ENCODE measurements at regions not wholly inside any gene's neighbourhood (a gene's known extent, or its start where the extent isn't known, plus 50 kb on each side); places are given as distances from the start of the nearest gene placed in this dataset.

DNA sequence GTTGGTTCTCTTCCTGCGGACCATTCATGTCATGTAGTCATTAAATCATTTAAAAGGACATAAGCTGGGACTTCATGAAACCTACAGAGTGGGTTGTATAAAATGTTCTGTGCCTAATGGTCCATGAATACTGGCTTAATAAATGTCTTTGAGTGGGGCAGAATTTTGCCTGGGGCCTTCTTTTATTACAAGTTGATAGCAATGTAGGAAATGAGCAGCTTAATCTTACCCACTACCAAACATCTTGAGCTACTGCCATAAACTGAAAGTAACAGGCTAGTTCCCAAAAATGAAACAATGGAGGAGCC lies 130.9 kb downstream of the TMEM17 start:
- Histone ChIP-seq H3K4me3 (ENCODE audit: low read depth, low read length, poor library complexity, severe bottlenecking) (no peak overlapping the region), H3K4me2 (ENCODE audit: low read length) (no peak overlapping the region), H3K36me3 (ENCODE audit: insufficient read depth, low read length) (no peaks in the 10 kb centered on the region; the same call in 1 of the 2 replicates), H2AFZ (ENCODE audit: low read length) (no peak overlapping the region), H3K4me1 (ENCODE audit: insufficient read depth, low read length, severe bottlenecking) (peaks cover 6% of the 10 kb centered on the region), H3K27ac (ENCODE audit: low read depth, low read length, poor library complexity, severe bottlenecking) (no peak overlapping the region), H3F3A (ENCODE audit: insufficient read depth, low read length) (no peaks in the 10 kb centered on the region), H3K79me2 (ENCODE audit: insufficient read depth, low read length) (no peaks in the 10 kb centered on the region), H4K20me1 (ENCODE audit: insufficient read depth, low read length) (no peaks in the 10 kb centered on the region), H3K9me3 (ENCODE audit: low read length) (peaks cover 14% of the 10 kb centered on the region), H3K9me2 (ENCODE audit: low read depth, low read length) (no peaks in the 10 kb centered on the region), H3K9ac (ENCODE audit: low read length) (no peak overlapping the region), H3K27me3 (ENCODE audit: insufficient read depth, low read length) (no peaks in the 10 kb centered on the region)
- TF ChIP-seq EZH2 (IDR thresholded peaks at IDR 0.05; ENCODE audit: borderline replicate concordance, low read length): no peak
- TF ChIP-seq, protein P1, sequence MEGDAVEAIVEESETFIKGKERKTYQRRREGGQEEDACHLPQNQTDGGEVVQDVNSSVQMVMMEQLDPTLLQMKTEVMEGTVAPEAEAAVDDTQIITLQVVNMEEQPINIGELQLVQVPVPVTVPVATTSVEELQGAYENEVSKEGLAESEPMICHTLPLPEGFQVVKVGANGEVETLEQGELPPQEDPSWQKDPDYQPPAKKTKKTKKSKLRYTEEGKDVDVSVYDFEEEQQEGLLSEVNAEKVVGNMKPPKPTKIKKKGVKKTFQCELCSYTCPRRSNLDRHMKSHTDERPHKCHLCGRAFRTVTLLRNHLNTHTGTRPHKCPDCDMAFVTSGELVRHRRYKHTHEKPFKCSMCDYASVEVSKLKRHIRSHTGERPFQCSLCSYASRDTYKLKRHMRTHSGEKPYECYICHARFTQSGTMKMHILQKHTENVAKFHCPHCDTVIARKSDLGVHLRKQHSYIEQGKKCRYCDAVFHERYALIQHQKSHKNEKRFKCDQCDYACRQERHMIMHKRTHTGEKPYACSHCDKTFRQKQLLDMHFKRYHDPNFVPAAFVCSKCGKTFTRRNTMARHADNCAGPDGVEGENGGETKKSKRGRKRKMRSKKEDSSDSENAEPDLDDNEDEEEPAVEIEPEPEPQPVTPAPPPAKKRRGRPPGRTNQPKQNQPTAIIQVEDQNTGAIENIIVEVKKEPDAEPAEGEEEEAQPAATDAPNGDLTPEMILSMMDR (IDR thresholded peaks at IDR 0.05; ENCODE audit: low read length): no peak

DNA sequence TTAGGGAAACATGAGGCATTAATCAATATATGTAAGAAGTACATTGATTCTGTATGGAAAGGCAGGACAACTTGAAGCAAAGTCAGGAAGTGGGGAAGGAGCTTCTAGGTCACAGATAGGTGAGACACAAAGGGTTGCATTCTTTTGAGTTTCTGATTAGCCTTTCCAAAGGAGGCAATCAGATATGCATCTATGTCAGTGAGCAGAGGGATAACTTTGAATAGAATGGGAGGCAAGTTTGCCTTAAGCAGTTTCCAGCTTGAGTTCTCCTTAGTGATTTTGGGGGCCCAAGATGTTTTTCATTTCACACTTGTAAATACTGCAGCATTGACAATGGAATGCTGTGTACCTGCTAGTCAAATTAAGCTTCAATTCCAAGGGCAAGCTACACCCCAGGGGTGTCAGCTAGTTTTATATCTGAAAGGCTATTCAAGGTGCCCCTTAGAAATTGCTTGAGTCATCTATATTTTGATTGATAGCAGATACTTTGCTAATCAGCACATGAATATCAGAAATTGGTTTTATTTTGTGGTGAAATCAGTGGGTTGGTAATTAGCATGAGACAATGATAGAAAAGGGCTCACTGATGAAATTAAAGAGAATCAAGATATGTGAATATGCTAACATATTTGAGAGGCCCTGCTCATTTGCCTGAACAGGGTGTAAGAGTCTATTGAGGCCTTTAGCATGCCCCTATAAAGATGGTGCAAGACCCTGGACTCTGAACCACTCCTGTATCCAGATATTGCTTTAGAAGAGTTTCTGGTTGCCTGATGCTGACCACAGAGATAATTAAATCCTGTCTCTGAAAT lies 131.5 kb downstream of the TMEM17 start:
- Histone ChIP-seq H3K4me2 (ENCODE audit: low read length) (no peak overlapping the region), H3K4me3 (ENCODE audit: low read depth, low read length, poor library complexity, severe bottlenecking) (no peak overlapping the region), H3K9ac (ENCODE audit: low read length) (no peak overlapping the region), H2AFZ (ENCODE audit: low read length) (no peak overlapping the region), H3K36me3 (ENCODE audit: insufficient read depth, low read length) (no peaks in the 10 kb centered on the region; the same call in 1 of the 2 replicates), H3K9me2 (ENCODE audit: low read depth, low read length) (no peaks in the 10 kb centered on the region), H3K9me3 (ENCODE audit: low read length) (peaks cover 14% of the 10 kb centered on the region), H3F3A (ENCODE audit: insufficient read depth, low read length) (no peaks in the 10 kb centered on the region), H3K27ac (ENCODE audit: low read depth, low read length, poor library complexity, severe bottlenecking) (no peak overlapping the region), H3K27me3 (ENCODE audit: insufficient read depth, low read length) (no peaks in the 10 kb centered on the region), H3K4me1 (ENCODE audit: insufficient read depth, low read length, severe bottlenecking) (peaks cover 2% of the 10 kb centered on the region), H4K20me1 (ENCODE audit: insufficient read depth, low read length) (no peaks in the 10 kb centered on the region), H3K79me2 (ENCODE audit: insufficient read depth, low read length) (no peaks in the 10 kb centered on the region)
- TF ChIP-seq, protein P1 (IDR thresholded peaks at IDR 0.05; ENCODE audit: low read length): no peak
- no peak for TF ChIP-seq EZH2 (IDR thresholded peaks at IDR 0.05; ENCODE audit: borderline replicate concordance, low read length)

DNA sequence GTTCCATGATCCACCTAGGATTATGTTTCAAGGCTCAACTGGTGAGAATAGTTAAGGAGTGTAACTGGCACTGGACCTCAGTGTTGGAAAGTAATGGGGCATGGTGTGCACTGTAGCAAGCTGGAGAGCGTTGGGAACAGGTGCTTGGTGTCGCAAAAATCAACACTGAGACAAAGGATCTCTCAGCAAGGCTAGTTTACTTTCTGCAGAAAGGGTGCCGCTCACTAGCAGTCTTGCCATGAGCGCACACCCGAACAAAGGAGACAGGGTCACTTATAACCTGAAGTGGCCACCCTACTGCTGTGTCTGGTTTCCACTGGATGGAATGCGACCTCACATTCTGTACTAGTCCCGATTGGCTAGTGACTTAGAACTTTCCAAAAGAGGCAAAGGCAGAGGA lies 133.2 kb downstream of the TMEM17 start:
- Histone ChIP-seq H3F3A (ENCODE audit: insufficient read depth, low read length) (no peaks in the 10 kb centered on the region), H3K79me2 (ENCODE audit: insufficient read depth, low read length) (no peaks in the 10 kb centered on the region), H3K27me3 (ENCODE audit: insufficient read depth, low read length) (no peaks in the 10 kb centered on the region), H2AFZ (ENCODE audit: low read length) (no peak overlapping the region), H3K9me2 (ENCODE audit: low read depth, low read length) (no peaks in the 10 kb centered on the region), H3K4me3 (ENCODE audit: low read depth, low read length, poor library complexity, severe bottlenecking) (no peak overlapping the region), H3K9me3 (ENCODE audit: low read length) (peaks cover 14% of the 10 kb centered on the region), H3K4me1 (ENCODE audit: insufficient read depth, low read length, severe bottlenecking) (no peaks in the 10 kb centered on the region), H3K36me3 (ENCODE audit: insufficient read depth, low read length) (no peaks in the 10 kb centered on the region; the same call in 1 of the 2 replicates), H3K27ac (ENCODE audit: low read depth, low read length, poor library complexity, severe bottlenecking) (no peak overlapping the region), H3K9ac (ENCODE audit: low read length) (no peak overlapping the region), H3K4me2 (ENCODE audit: low read length) (no peak overlapping the region), H4K20me1 (ENCODE audit: insufficient read depth, low read length) (no peaks in the 10 kb centered on the region)
- TF ChIP-seq, protein P1 (IDR thresholded peaks at IDR 0.05; ENCODE audit: low read length): no peak
- TF ChIP-seq EZH2 (IDR thresholded peaks at IDR 0.05; ENCODE audit: borderline replicate concordance, low read length): no peak

All from OCI-LY1 (cell line).